ENCODE measurements at regions not wholly inside any gene's neighbourhood (a gene's known extent, or its start where the extent isn't known, plus 50 kb on each side); places are given as distances from the start of the nearest gene placed in this dataset.
"Not testable (repeated sequence)": the region's sequence is repeated elsewhere in the genome, so short reads cannot be mapped to it uniquely, and the experiment has no call there.

GRCh38 chr13:72585254-72585653 is 142.2 kb downstream of the MZT1 start:
- H3K27me3 ChIP-seq (ENCODE audit: control insufficient read depth, insufficient read depth, low read length) = no peaks in the 10 kb centered on the region
- H3K9ac ChIP-seq (ENCODE audit: low read depth, low read length) = no peak overlapping the region
- H3K4me1 ChIP-seq (ENCODE audit: control insufficient read depth, insufficient read depth, low read length) = no peaks in the 10 kb centered on the region
- H3K9me3 ChIP-seq (ENCODE audit: control insufficient read depth, insufficient read depth, low read length) = no peaks in the 10 kb centered on the region
- no peak overlapping the region for H3K4me3 ChIP-seq (ENCODE audit: low read depth, low read length)
- no peaks in the 10 kb centered on the region for H3K36me3 ChIP-seq (ENCODE audit: control insufficient read depth, insufficient read depth, low read length)

GRCh38 chr13:72571191-72571590 is 156.2 kb downstream of the MZT1 start:
- Histone ChIP-seq H3K9me3 (ENCODE audit: control insufficient read depth, insufficient read depth, low read length) (no peaks in the 10 kb centered on the region), H3K4me3 (ENCODE audit: low read depth, low read length) (no peak overlapping the region), H3K4me1 (ENCODE audit: control insufficient read depth, insufficient read depth, low read length) (no peaks in the 10 kb centered on the region), H3K9ac (ENCODE audit: low read depth, low read length) (no peak overlapping the region), H3K27me3 (ENCODE audit: control insufficient read depth, insufficient read depth, low read length) (no peaks in the 10 kb centered on the region), H3K36me3 (ENCODE audit: control insufficient read depth, insufficient read depth, low read length) (no peaks in the 10 kb centered on the region)

GRCh38 chr13:72570019-72570418 is 157.4 kb downstream of the MZT1 start:
- no peak overlapping the region for H3K9ac ChIP-seq (ENCODE audit: low read depth, low read length)
- no peaks in the 10 kb centered on the region for H3K4me1 ChIP-seq (ENCODE audit: control insufficient read depth, insufficient read depth, low read length)
- no peaks in the 10 kb centered on the region for H3K9me3 ChIP-seq (ENCODE audit: control insufficient read depth, insufficient read depth, low read length)
- no peaks in the 10 kb centered on the region for H3K27me3 ChIP-seq (ENCODE audit: control insufficient read depth, insufficient read depth, low read length)
- H3K36me3 ChIP-seq (ENCODE audit: control insufficient read depth, insufficient read depth, low read length) = no peaks in the 10 kb centered on the region
- H3K4me3 ChIP-seq (ENCODE audit: low read depth, low read length) = no peak overlapping the region

- Histone ChIP-seq H3K4me1 (ENCODE audit: control insufficient read depth, insufficient read depth, low read length) (no peaks in the 10 kb centered on the region), H3K36me3 (ENCODE audit: control insufficient read depth, insufficient read depth, low read length) (no peaks in the 10 kb centered on the region), H3K9me3 (ENCODE audit: control insufficient read depth, insufficient read depth, low read length) (no peaks in the 10 kb centered on the region), H3K27me3 (ENCODE audit: control insufficient read depth, insufficient read depth, low read length) (no peaks in the 10 kb centered on the region), H3K4me3 (ENCODE audit: low read depth, low read length) (no peak overlapping the region), H3K9ac (ENCODE audit: low read depth, low read length) (no peak overlapping the region)
These were observed 159.9 kb downstream of the MZT1 start for GRCh38 chr13:72567566-72567965.

- no peak overlapping the region for H3K9ac ChIP-seq (ENCODE audit: low read depth, low read length)
- H3K4me1 ChIP-seq (ENCODE audit: control insufficient read depth, insufficient read depth, low read length) = no peaks in the 10 kb centered on the region
- no peaks in the 10 kb centered on the region for H3K36me3 ChIP-seq (ENCODE audit: control insufficient read depth, insufficient read depth, low read length)
- no peaks in the 10 kb centered on the region for H3K9me3 ChIP-seq (ENCODE audit: control insufficient read depth, insufficient read depth, low read length)
- H3K27me3 ChIP-seq (ENCODE audit: control insufficient read depth, insufficient read depth, low read length) = no peaks in the 10 kb centered on the region
- H3K4me3 ChIP-seq (ENCODE audit: low read depth, low read length) = no peak overlapping the region
These were observed 160.9 kb downstream of the MZT1 start for GRCh38 chr13:72566526-72566925.

GRCh38 chr13:72565893-72566292 is 161.5 kb downstream of the MZT1 start:
- H3K27me3 ChIP-seq (ENCODE audit: control insufficient read depth, insufficient read depth, low read length) = no peaks in the 10 kb centered on the region
- H3K4me1 ChIP-seq (ENCODE audit: control insufficient read depth, insufficient read depth, low read length) = no peaks in the 10 kb centered on the region
- H3K9me3 ChIP-seq (ENCODE audit: control insufficient read depth, insufficient read depth, low read length) = no peaks in the 10 kb centered on the region
- no peak overlapping the region for H3K9ac ChIP-seq (ENCODE audit: low read depth, low read length)
- no peak overlapping the region for H3K4me3 ChIP-seq (ENCODE audit: low read depth, low read length)
- no peaks in the 10 kb centered on the region for H3K36me3 ChIP-seq (ENCODE audit: control insufficient read depth, insufficient read depth, low read length)

- H3K4me3 ChIP-seq (ENCODE audit: low read depth, low read length) = no peak overlapping the region
- no peak overlapping the region for H3K9ac ChIP-seq (ENCODE audit: low read depth, low read length)
- no peaks in the 10 kb centered on the region for H3K27me3 ChIP-seq (ENCODE audit: control insufficient read depth, insufficient read depth, low read length)
- H3K9me3 ChIP-seq (ENCODE audit: control insufficient read depth, insufficient read depth, low read length) = no peaks in the 10 kb centered on the region
- H3K4me1 ChIP-seq (ENCODE audit: control insufficient read depth, insufficient read depth, low read length) = no peaks in the 10 kb centered on the region
- H3K36me3 ChIP-seq (ENCODE audit: control insufficient read depth, insufficient read depth, low read length) = no peaks in the 10 kb centered on the region
These were observed 164.7 kb downstream of the MZT1 start for GRCh38 chr13:72562686-72563085.

GRCh38 chr13:72561791-72562190 is 165.6 kb downstream of the MZT1 start:
- no peak overlapping the region for H3K4me3 ChIP-seq (ENCODE audit: low read depth, low read length)
- H3K36me3 ChIP-seq (ENCODE audit: control insufficient read depth, insufficient read depth, low read length) = no peaks in the 10 kb centered on the region
- no peaks in the 10 kb centered on the region for H3K9me3 ChIP-seq (ENCODE audit: control insufficient read depth, insufficient read depth, low read length)
- H3K27me3 ChIP-seq (ENCODE audit: control insufficient read depth, insufficient read depth, low read length) = no peaks in the 10 kb centered on the region
- H3K4me1 ChIP-seq (ENCODE audit: control insufficient read depth, insufficient read depth, low read length) = no peaks in the 10 kb centered on the region
- no peak overlapping the region for H3K9ac ChIP-seq (ENCODE audit: low read depth, low read length)

- Histone ChIP-seq H3K9me3 (ENCODE audit: control insufficient read depth, insufficient read depth, low read length) (no peaks in the 10 kb centered on the region), H3K9ac (ENCODE audit: low read depth, low read length) (no peak overlapping the region), H3K4me1 (ENCODE audit: control insufficient read depth, insufficient read depth, low read length) (no peaks in the 10 kb centered on the region), H3K4me3 (ENCODE audit: low read depth, low read length) (no peak overlapping the region), H3K36me3 (ENCODE audit: control insufficient read depth, insufficient read depth, low read length) (no peaks in the 10 kb centered on the region), H3K27me3 (ENCODE audit: control insufficient read depth, insufficient read depth, low read length) (no peaks in the 10 kb centered on the region)
These were observed 167.7 kb downstream of the MZT1 start for GRCh38 chr13:72559716-72560115.

GRCh38 chr13:72556945-72557344 is 170.5 kb downstream of the MZT1 start:
- H3K36me3 ChIP-seq (ENCODE audit: control insufficient read depth, insufficient read depth, low read length) = no peaks in the 10 kb centered on the region
- H3K4me3 ChIP-seq (ENCODE audit: low read depth, low read length) = no peak overlapping the region
- H3K4me1 ChIP-seq (ENCODE audit: control insufficient read depth, insufficient read depth, low read length) = no peaks in the 10 kb centered on the region
- H3K9ac ChIP-seq (ENCODE audit: low read depth, low read length) = no peak overlapping the region
- no peaks in the 10 kb centered on the region for H3K9me3 ChIP-seq (ENCODE audit: control insufficient read depth, insufficient read depth, low read length)
- H3K27me3 ChIP-seq (ENCODE audit: control insufficient read depth, insufficient read depth, low read length) = no peaks in the 10 kb centered on the region

- Histone ChIP-seq H3K27me3 (ENCODE audit: control insufficient read depth, insufficient read depth, low read length) (no peaks in the 10 kb centered on the region), H3K9me3 (ENCODE audit: control insufficient read depth, insufficient read depth, low read length) (no peaks in the 10 kb centered on the region), H3K4me3 (ENCODE audit: low read depth, low read length) (no peak overlapping the region), H3K36me3 (ENCODE audit: control insufficient read depth, insufficient read depth, low read length) (no peaks in the 10 kb centered on the region), H3K9ac (ENCODE audit: low read depth, low read length) (no peak overlapping the region), H3K4me1 (ENCODE audit: control insufficient read depth, insufficient read depth, low read length) (no peaks in the 10 kb centered on the region)
These were observed 171.8 kb downstream of the MZT1 start for GRCh38 chr13:72555601-72556000.

GRCh38 chr13:72552731-72553130 is 174.7 kb downstream of the MZT1 start:
- H3K9me3 ChIP-seq (ENCODE audit: control insufficient read depth, insufficient read depth, low read length) = no peaks in the 10 kb centered on the region
- H3K9ac ChIP-seq (ENCODE audit: low read depth, low read length) = no peak overlapping the region
- H3K36me3 ChIP-seq (ENCODE audit: control insufficient read depth, insufficient read depth, low read length) = no peaks in the 10 kb centered on the region
- H3K4me1 ChIP-seq (ENCODE audit: control insufficient read depth, insufficient read depth, low read length) = no peaks in the 10 kb centered on the region
- no peak overlapping the region for H3K4me3 ChIP-seq (ENCODE audit: low read depth, low read length)
- no peaks in the 10 kb centered on the region for H3K27me3 ChIP-seq (ENCODE audit: control insufficient read depth, insufficient read depth, low read length)

- not testable (repeated sequence) for H3K36me3 ChIP-seq (ENCODE audit: control insufficient read depth, insufficient read depth, low read length); H3K9ac ChIP-seq (ENCODE audit: low read depth, low read length); H3K9me3 ChIP-seq (ENCODE audit: control insufficient read depth, insufficient read depth, low read length); H3K27me3 ChIP-seq (ENCODE audit: control insufficient read depth, insufficient read depth, low read length); H3K4me3 ChIP-seq (ENCODE audit: low read depth, low read length); H3K4me1 ChIP-seq (ENCODE audit: control insufficient read depth, insufficient read depth, low read length)
These were observed 181.5 kb downstream of the MZT1 start for GRCh38 chr13:72545895-72546294.

All from iPS-15b (cell line).